NCI-H1105 treated with DMSO at 0.1 percent for 48 hours (cell line): ENCODE measurements at regions not wholly inside any gene's neighbourhood (a gene's known extent, or its start where the extent isn't known, plus 50 kb on each side); places are given as distances from the start of the nearest gene placed in this dataset.
"Not testable (repeated sequence)": the region's sequence is repeated elsewhere in the genome, so short reads cannot be mapped to it uniquely, and the experiment has no call there.

Source experiments
- DNase-seq: peaks from one replicate; lab custom pipeline; 2025; lab: John Stamatoyannopoulos, UW

DNA sequence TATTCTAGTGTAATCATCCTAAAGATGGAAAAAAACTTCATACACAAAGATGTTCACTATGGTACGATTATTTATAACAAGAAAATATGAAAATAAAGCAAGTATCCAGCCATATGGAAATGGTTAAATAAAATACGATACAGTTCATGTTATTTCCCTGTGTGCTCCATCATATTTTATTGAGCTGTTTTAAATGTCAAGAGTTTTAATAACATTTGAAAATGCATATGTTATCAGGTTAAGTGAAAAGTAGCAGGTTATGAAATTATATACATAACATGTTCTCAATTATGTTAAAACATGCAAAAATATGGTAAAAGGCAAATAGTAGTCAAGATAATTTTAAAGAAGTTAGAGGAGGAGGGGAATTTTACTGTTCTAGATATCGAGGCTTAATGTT, 192.0 kb downstream of the HNRNPD start:
- no peak for DNase-seq

DNA sequence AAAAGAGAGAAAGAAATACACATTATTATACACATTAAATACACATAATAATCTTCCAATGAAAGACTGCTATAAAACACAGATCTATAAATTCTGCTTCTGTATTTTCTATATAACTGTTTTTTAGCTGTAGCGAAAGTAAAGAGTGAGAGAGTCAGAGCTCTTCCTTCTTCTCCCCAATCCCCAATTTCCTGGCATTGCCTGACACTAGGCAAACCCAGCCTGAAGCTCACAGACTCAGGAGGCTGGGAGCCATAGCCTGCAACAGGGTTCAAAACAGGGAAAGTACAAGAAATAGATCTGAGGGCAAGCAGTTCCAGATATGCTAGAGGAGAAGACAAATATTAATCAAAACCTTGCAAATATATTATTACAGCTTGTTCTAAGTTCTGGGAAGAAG, 201.6 kb downstream of the HNRNPD start:
- no peak for DNase-seq

GRCh38 chr4:82171531-82172155, 202.1 kb downstream of the HNRNPD start:
- DNase-seq, result no peak

DNA sequence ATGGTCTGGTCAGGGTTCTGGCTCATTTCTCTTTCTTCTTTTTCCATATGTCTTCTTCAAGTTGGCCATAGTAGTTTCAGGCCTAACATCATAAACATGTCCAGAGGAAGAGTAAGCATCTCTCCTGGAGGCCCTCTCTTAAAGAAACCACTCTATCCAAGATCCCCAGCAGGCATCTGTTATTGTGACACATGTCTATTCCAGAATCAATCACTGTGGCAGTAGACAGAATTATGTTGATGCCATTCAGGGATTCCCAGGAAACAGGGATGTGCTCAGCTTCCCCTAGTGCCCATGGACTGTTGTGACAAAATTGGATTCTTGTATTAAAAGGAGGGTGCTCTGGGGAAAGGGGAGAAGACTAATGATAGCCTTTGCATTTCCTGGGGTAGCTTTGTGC, 224.0 kb downstream of the HNRNPD start:
- no peak for DNase-seq

- DNase-seq, result no peak
Measured at GRCh38 chr4:82145850-82146249, 227.9 kb downstream of the HNRNPD start.

DNA sequence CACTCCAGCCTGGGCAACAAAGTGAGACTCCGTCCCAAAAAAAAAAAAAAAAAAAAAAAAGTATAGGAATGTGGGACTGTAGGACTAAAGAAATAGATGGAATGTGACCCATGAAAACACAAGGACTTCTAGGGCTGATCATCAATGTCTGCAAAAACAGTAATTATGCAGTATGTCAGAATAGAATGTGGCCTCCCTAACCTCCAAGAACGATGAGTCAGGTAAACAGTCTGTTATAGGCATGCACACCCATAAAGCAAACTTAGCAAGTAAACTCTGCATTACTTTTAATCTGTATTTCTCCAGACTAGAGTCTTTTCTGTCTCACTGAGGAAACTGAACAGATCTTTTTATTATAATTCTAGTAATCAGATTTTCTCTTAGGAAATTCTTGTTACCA, 233.4 kb downstream of the HNRNPD start:
- no peak for DNase-seq

- no peak for DNase-seq
Measured at GRCh38 chr4:82139287-82139686, 234.5 kb downstream of the HNRNPD start.

DNA sequence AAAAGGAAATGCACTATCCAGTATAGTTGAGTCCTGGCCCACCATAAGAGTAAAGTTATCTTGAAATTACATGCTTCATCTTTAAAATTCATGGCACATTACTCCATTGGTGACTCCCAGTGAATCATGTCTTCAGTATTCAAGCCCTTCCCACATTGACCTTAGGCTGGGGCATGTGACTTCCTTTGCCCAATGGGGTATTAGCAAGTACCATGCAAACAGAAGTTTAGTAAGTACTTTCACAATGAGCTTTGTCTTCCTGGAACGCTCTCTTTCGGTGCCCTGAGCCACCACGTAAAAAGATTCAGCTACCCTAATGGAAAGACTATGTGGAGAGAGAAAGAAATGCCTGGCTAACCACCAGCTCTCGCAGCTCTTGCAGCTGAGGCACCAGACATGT, 235.4 kb downstream of the HNRNPD start:
- DNase-seq, result no peak

GRCh38 chr4:82136161-82136801, 237.5 kb downstream of the HNRNPD start:
- DNase-seq, result no peak

DNA sequence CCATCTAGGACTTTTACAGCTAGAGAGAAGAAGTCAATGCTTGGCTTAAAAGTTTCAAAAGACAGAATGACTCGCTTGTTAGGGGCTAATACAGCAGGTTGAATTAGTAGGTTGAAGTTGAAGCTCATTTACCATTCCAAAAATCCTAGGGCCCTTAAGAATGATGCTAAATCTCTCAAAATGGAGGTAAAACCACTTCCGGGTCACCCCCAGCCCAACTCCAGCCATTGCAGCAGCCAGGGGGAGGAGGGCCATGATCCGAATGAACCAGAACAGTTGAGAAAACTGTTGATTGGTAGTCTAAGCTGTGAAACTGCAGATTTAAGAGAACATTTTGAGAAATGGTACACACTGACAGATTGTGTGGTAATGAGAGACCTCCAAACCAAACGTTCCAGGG, 245.4 kb downstream of the HNRNPD start:
- no peak for DNase-seq

DNA sequence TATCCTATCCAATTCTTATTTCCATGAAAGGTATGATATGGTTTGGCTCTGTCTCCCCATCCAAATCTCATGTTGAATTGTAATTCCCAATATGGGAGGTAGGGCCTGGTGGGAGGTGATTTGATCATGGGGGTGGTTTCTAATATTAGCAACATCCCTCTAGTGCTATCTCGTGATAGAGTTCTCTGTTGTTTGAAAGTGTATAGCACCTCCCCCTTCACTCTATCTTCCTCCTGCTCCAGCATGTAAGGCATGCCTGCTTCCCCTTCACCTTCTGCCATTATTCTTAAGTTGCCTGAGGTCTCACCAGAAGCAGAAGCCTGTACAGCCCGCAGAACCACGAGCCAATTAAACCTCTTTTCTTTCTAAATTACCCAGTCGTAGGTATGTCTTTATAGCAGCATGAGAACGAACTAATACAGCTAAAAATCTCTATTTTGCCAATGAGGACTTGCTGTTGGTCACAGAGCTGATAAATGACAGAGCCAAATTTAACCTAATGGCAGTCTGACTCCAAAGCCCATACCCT, 247.2 kb downstream of the HNRNPD start:
- DNase-seq, result no peak

DNA sequence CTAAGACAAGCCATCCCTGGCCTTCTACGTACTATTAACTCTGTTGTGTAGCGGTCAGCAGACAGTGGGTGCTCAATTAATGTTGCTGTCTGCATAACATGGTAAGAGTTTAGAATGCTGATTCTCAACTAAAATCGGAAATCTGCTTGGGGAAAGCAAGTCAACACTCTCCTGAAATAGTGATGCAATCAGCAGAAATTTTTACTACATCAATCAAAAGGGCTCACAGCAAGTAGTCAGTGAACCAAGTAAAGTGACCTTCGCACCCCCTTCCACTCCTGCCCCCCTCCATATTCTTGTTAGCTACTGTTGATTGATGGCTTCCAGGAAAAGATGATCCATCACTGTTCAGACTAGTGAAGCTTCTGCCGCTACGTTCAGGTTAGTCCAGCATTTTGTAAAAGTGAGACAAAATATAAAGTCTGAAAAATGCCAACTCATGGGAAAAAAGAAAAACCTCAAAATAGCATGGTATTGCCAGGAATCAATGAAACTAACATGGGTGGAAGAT, 247.9 kb downstream of the HNRNPD start:
- no peak for DNase-seq

DNA sequence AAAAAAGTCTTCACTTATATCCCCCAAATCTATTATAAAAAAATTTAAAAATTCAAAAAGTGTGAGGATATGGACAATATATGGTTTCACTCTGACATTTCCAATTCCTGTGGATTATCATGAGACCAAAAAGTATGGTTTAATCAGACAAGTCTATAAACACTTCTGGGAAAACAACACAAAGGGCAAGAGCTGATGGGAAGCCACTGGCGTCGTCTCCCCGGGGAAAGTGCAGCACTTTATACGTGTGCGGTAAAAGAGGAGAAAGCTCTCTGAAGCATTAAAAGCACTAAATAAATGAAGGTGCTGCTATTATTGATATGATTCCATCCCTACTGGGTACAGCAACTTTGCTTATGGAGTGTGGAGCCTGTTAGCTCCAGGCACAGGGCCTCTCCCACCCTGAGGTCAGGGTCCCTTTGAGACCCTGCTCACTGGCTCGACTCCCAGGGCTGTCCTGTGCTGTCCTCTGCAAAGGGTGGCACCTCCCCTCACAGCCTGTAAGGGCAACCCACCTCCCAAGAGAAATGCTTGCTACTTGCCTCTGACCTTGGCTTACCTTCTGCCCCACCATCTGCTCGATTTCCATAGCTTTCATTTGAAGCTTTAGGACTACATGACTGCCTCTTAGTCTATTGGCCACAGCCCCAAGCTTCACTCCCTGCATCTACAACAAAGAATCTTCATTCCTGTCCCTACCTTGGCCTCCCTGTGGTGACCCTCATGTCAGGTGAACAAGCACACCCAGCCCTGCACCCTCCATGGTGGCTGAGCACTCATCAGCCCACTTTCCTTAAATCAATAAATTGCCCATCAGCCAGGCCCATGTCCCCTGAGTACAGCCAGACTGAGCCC, 248.6 kb downstream of the HNRNPD start:
- DNase-seq, result no peak

- no peak for DNase-seq
Measured at GRCh38 chr4:82124365-82124764, 249.4 kb downstream of the HNRNPD start.

- DNase-seq, result no peak
Measured at GRCh38 chr4:82123934-82124333, 249.9 kb downstream of the HNRNPD start.

DNA sequence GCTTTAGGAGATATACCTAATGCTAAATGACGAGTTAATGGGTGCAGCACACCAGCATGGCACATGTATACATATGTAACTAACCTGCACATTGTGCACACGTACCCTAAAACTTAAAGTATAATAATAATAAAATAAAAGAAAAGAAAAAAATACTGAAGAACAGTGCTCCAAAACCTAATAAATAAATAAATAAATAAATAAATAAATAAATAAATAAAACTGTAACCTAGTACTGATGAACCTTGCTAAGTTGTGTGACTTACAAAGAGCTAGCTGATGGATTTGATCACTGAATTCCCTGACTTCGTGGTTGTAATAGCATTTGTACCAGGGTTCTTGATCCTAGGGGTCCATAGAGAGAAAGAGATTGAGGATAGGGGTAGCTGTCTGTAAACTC, 258.6 kb downstream of the HNRNPD start:
- DNase-seq, result not testable (repeated sequence)

DNA sequence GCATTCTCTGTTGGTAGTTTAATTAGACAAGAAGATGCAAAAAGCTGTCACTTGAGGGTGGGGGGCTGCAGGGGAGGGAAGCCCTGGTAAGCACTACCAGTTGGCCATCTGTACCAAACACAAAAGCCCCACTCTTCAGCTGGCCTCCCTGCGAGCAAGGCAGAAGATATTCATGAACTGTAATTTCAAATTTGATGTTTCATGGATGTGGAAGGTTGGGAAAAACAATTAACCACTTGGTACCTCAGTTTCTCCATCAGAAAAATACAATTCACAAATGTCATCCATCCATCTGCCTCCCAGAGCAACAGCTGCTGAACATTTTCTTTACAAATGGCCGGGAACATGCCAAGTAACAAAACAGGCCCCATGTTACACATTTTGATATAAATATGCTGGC, 265.3 kb downstream of the HNRNPD start:
- DNase-seq, result no peak

DNA sequence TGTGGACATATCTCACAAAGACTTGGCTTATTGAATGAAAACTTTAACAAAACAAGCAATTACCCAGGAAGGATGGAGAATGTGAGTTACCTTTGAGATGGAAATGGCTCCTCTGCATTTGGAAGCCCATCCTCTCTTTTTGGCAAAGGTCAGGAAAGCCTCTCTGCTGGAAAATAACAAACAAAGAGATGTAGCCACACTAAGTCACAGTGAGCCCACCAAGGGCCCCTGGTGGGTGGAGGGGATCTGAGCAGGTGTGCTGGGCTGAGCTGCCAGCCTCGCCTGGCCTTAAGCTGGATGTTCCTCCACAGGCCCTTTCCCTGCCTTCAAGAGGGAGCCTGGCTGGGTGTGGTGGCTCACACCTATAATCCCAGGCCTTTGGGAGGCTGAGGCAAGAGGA, 269.2 kb downstream of the HNRNPD start:
- no peak for DNase-seq

DNA sequence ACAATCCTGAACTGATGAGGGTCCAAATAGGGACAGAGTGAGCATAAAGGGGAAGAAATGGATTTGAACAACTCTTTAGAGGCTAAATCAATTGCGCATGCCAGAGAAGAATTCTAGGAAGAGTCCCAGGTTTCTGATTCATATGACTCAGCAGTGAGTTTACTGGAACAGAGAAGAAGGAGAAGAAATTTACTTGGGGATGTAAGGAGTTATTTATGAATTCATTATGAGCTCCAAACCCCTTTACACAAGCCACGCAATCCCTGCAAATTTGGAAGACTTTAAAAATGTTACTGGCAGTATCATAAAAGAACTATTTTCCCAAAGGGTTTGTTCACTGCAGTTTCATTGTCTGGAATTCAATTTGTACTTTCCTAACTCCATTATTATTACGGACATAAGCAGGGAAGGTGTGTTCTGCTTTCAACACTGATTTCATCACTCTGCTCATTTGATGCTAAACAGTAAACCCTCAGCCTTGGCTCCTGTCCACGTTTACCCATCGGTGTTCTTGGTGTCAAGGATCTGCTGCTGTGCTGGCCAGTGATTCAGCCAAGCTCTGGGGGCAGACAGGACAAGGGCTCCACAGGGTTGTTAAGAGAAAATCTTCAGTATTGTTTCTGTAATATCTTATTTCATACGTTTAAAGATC, 273.7 kb downstream of the HNRNPD start:
- DNase-seq, result no peak

GRCh38 chr4:82097504-82097903, 276.3 kb downstream of the HNRNPD start:
- DNase-seq, result no peak

GRCh38 chr4:82090717-82091116, 283.1 kb downstream of the HNRNPD start:
- DNase-seq, result no peak

- no peak for DNase-seq
Measured at GRCh38 chr4:82084747-82085146, 289.0 kb downstream of the HNRNPD start.
